Stomach (tissue), 4 donors: ENCODE measurements at regions not wholly inside any gene's neighbourhood (a gene's known extent, or its start where the extent isn't known, plus 50 kb on each side); places are given as distances from the start of the nearest gene placed in this dataset.

ENCODE experiments used
- EP300 ChIP-seq: sonication (generic); formaldehyde crosslinking; IDR thresholded peaks from one replicate; pipeline ENCODE4 v1.6.1; 2017; ENCODE audit warnings: antibody characterized with exemption
- POLR2A ChIP-seq, 4 donors: fragments of 450-650 bp; IDR thresholded peaks; one replicate each; pipeline ENCODE4 v1.6.1; 2016; ENCODE audit warnings: antibody characterized with exemption in 4 of 4, control low read depth in 2 of 4, mild to moderate bottlenecking in 1 of 4, moderate library complexity in 1 of 4
- POLR2AphosphoS5 ChIP-seq, 3 donors: sonication (generic); formaldehyde crosslinking; IDR thresholded peaks; one replicate each; pipeline ENCODE4 v1.6.1; 2016; ENCODE audit warnings: antibody characterized with exemption in 3 of 3
- TF ChIP-seq, protein P1 (sequence below), 7 experiments: fragments of 450-650 bp in 4 of 7; fragments of 200-600 bp in 3 of 7; sonication (generic) in 3 of 7; IDR thresholded peaks; one replicate each; pipeline ENCODE4 v1.5.1; 2016 to 2019; ENCODE audit warnings: antibody characterized with exemption in 7 of 7, control low read depth in 2 of 7, mild to moderate bottlenecking in 1 of 7

DNA sequence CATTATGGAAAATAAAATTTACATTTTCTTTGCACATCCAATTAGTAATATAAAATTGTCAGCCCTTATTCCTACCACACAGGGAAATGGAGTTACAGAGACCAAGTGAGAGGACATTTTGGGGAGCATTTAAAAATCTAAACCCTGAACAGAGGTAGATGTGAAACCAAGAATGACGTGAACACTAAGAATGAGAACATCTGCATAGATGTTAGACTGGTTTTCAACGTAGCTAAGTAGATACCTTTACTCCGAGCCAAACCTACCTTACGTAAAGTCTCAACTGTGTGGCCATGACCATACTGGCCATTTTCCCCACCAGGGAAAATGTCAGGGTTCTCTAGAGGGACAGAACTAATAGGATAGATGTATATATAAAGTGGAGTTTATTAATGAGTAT is 51.4 kb upstream of the THBS1 start:
- TF ChIP-seq POLR2A (IDR thresholded peaks at IDR 0.05) (no peak), EP300 (no peak), POLR2AphosphoS5 (IDR thresholded peaks at IDR 0.05) (no peak)
- TF ChIP-seq, protein P1, sequence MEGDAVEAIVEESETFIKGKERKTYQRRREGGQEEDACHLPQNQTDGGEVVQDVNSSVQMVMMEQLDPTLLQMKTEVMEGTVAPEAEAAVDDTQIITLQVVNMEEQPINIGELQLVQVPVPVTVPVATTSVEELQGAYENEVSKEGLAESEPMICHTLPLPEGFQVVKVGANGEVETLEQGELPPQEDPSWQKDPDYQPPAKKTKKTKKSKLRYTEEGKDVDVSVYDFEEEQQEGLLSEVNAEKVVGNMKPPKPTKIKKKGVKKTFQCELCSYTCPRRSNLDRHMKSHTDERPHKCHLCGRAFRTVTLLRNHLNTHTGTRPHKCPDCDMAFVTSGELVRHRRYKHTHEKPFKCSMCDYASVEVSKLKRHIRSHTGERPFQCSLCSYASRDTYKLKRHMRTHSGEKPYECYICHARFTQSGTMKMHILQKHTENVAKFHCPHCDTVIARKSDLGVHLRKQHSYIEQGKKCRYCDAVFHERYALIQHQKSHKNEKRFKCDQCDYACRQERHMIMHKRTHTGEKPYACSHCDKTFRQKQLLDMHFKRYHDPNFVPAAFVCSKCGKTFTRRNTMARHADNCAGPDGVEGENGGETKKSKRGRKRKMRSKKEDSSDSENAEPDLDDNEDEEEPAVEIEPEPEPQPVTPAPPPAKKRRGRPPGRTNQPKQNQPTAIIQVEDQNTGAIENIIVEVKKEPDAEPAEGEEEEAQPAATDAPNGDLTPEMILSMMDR (IDR thresholded peaks at IDR 0.05), result no peak
